Spleen (tissue), 11 donors: ENCODE measurements at regions not wholly inside any gene's neighbourhood (a gene's known extent, or its start where the extent isn't known, plus 50 kb on each side); places are given as distances from the start of the nearest gene placed in this dataset.

Source experiments
- DNase-seq: peaks from one replicate; pipeline ENCODE4 v3.0.0-alpha.2; 2020
- H3K27ac ChIP-seq, 8 donors: fragments of 200-600 bp; sonication (generic) in 7 of 8; 1 replicate in 4 of 8; 2 replicates in 4 of 8; pipeline versions ENCODE4 v1.5.0 to v1.8.0; 2016 to 2021; ENCODE audit warnings: inconsistent platforms in 4 of 8, mild to moderate bottlenecking in 4 of 8, moderate library complexity in 1 of 8
- H3K27me3 ChIP-seq, 7 donors: fragments of 200-600 bp; sonication (generic) in 6 of 7; replicated peaks in 1 of 7; 1 replicate in 4 of 7; 2 replicates in 3 of 7; pipeline versions ENCODE4 v1.5.0 to v1.8.0; 2016 to 2021; ENCODE audit warnings: inconsistent platforms in 3 of 7, mild to moderate bottlenecking in 1 of 7
- H3K36me3 ChIP-seq, 6 donors: fragments of 200-600 bp; sonication (generic) in 5 of 6; 1 replicate in 4 of 6; 2 replicates in 2 of 6; pipeline versions ENCODE4 v1.5.0 to v1.8.0; 2016 to 2021; ENCODE audit warnings: inconsistent platforms in 2 of 6
- H3K4me1 ChIP-seq, 6 donors: fragments of 200-600 bp; sonication (generic) in 5 of 6; 1 replicate in 3 of 6; 2 replicates in 3 of 6; pipeline versions ENCODE4 v1.5.0 to v1.8.0; 2016 to 2021; ENCODE audit warnings: inconsistent platforms in 3 of 6
- H3K4me3 ChIP-seq, 8 donors: fragments of 200-600 bp; sonication (generic) in 7 of 8; 1 replicate in 4 of 8; 2 replicates in 4 of 8; pipeline versions ENCODE4 v1.5.0 to v1.8.0; 2016 to 2021; ENCODE audit warnings: inconsistent platforms in 4 of 8, mild to moderate bottlenecking in 4 of 8, moderate library complexity in 2 of 8
- H3K9me3 ChIP-seq, 8 donors: fragments of 200-600 bp; sonication (generic) in 7 of 8; 1 replicate in 4 of 8; 2 replicates in 4 of 8; pipeline versions ENCODE4 v1.5.0 to v1.8.0; 2016 to 2021; ENCODE audit warnings: inconsistent platforms in 4 of 8
- POLR2A ChIP-seq, 3 donors: fragments of 450-650 bp; IDR thresholded peaks; one replicate each; pipeline ENCODE4 v1.5.1; 2017; ENCODE audit warnings: antibody characterized with exemption in 3 of 3, mild to moderate bottlenecking in 1 of 3
- POLR2AphosphoS5 ChIP-seq, 3 donors: sonication (generic); formaldehyde crosslinking; IDR thresholded peaks; one replicate each; pipeline ENCODE4 v1.5.1; 2017; ENCODE audit warnings: antibody characterized with exemption in 3 of 3
- WGBS, 5 donors: extraction: QIAGEN DNeasy Blood & Tissue Kit in 3 of 5; methylation state at CpG; one replicate each; pipeline versions ENCODE4 v1.1.5 to v1.1.7; 2013 to 2018; 5-methylcytosine and 5-hydroxymethylcytosine counted together
- intact Hi-C: fragments of 100-400 bp; cut with DNase I; formaldehyde crosslinking; loops from one replicate; pipeline ENCODE4 v1.15.0; 2023; ENCODE audit warnings: low total_unique reads
- TF ChIP-seq, protein P1 (sequence below), 11 experiments: fragments of 200-600 bp in 7 of 11; fragments of 450-650 bp in 4 of 11; sonication (generic) in 4 of 11; IDR thresholded peaks in 8 of 11; conservative IDR thresholded peaks in 3 of 11; 1 replicate in 7 of 11; 2 replicates in 4 of 11; pipeline versions ENCODE4 v1.4.0 to v1.8.0; 2016 to 2021; ENCODE audit warnings: antibody characterized with exemption in 11 of 11, inconsistent platforms in 4 of 11, mild to moderate bottlenecking in 1 of 11
- donor health status: healthy with polysubstance abuse.
- donor health status: DM: no; HTN: no; CAD: no; lungs with moderate emphysema.
- donor health status: DM: no; HTN: no; CAD: no.
- donor health status: Bipolar disorder and iron deficiency.
- donor health status: healthy.
- donor health status: DM: no; HTN: no; CAD: no.
- donor health status: DM: yes; HTN: yes; CAD: no.

DNA sequence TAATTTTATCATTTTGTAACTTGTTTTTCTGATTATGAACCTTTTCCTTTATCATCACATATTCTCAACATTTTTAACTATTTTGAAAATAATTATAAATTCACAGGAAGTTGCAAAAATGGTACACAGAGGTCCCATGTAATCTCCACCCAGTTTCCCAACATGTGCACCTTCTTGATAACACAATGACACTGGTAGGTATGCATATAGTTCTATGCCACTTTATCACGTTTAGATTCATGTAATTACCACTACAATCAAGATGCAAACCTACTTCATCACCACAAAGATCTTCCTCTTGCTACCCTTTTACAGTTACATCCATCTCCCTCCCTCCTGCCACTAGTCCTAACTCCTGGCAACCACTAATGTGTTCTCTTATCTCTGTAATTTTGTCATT is 413.9 kb downstream of the SHQ1 start:
- Histone ChIP-seq H3K4me1 (peaks cover 9 to 81% (median 54%) of the 10 kb centered on the region in 6 donors), H3K9me3 (no peaks in the 10 kb centered on the region), H3K4me3 (no peak overlapping the region), H3K27me3 (no peaks in the 10 kb centered on the region), H3K27ac (no peak overlapping the region), H3K36me3 (peaks cover 0 to 24% (median 3%) of the 10 kb centered on the region in 6 donors)
- no peak for DNase-seq
- intact Hi-C loops = no loop called here
- 31 to 50% (median 40%) methylated on average over 1 of the region's 1 CpG for WGBS, 5 donors
- TF ChIP-seq POLR2A (IDR thresholded peaks at IDR 0.05) (no peak), POLR2AphosphoS5 (IDR thresholded peaks at IDR 0.05) (no peak)
- TF ChIP-seq, protein P1, sequence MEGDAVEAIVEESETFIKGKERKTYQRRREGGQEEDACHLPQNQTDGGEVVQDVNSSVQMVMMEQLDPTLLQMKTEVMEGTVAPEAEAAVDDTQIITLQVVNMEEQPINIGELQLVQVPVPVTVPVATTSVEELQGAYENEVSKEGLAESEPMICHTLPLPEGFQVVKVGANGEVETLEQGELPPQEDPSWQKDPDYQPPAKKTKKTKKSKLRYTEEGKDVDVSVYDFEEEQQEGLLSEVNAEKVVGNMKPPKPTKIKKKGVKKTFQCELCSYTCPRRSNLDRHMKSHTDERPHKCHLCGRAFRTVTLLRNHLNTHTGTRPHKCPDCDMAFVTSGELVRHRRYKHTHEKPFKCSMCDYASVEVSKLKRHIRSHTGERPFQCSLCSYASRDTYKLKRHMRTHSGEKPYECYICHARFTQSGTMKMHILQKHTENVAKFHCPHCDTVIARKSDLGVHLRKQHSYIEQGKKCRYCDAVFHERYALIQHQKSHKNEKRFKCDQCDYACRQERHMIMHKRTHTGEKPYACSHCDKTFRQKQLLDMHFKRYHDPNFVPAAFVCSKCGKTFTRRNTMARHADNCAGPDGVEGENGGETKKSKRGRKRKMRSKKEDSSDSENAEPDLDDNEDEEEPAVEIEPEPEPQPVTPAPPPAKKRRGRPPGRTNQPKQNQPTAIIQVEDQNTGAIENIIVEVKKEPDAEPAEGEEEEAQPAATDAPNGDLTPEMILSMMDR (IDR thresholded peaks at IDR 0.05 in 8 of 11, conservative IDR thresholded peaks at IDR 0.05 in 3 of 11) = no peak

DNA sequence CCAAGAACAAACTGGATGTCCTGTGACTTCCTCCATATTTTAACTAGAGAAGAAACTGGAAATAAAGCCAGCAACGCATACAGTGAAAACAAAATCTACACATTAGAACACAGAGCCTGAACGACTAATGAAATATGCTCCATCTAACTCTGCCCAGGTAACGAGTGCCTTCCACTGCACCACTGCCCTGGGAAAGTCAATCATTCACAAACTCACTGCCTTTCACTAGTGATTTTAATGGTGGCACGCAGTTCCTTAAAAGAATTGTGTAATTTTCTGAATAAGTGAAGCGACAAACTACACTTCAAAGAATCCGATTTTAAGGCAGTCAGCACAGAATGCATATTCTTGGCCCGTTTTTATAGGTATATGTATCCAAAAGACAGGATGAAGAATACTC is 416.0 kb downstream of the SHQ1 start:
- intact Hi-C loops = no loop called here
- Histone ChIP-seq H3K27me3 (no peaks in the 10 kb centered on the region), H3K36me3 (peaks cover 0 to 11% (median 0%) of the 10 kb centered on the region in 6 donors), H3K9me3 (no peaks in the 10 kb centered on the region), H3K4me3 (no peak overlapping the region), H3K4me1 (peaks cover 18 to 81% (median 56%) of the 10 kb centered on the region in 6 donors), H3K27ac (no peak overlapping the region)
- TF ChIP-seq, protein P1 (IDR thresholded peaks at IDR 0.05 in 8 of 11, conservative IDR thresholded peaks at IDR 0.05 in 3 of 11) = no peak
- TF ChIP-seq POLR2AphosphoS5 (IDR thresholded peaks at IDR 0.05) (no peak), POLR2A (IDR thresholded peaks at IDR 0.05) (no peak)
- DNase-seq = no peak
- WGBS, 5 donors = 76 to 94% (median 83%) methylated on average over 7 of the region's 7 CpGs

DNA sequence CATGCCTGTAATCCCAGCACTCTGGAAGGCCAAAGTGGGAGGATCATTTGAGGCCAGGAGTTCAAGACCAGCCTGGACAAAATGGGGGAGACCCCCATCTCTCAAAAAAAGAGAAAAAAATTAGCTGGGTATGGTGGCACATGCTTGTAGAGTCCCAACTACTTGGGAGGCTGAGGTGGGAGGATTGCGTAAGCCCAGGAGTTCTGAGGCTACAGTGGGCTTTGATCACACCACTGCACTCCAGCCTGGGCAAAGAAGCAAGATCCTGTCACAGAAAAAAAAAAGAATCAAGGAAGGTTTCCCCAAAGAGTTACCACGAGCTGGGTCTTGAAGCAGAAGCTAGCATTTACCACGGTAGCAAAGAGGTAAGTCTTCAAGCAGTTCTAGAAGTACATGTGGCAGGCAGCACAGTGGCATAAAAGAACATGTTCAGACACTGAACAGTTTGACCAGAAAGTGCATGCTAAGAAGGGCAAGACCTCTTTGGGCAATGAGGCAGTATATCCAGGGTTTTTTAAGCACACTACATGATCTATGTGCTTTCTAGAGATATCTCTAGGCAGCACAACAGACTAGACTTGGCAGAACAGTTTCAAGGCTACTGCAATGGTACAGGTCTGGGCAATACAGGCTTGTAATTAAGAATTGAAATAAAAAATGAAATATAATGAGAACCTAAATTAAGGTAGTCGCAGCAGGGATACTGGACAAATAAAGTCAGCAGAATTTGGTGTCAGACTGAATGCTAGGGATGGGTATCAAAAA is 418.5 kb downstream of the SHQ1 start:
- no peak for TF ChIP-seq POLR2AphosphoS5 (IDR thresholded peaks at IDR 0.05)
- TF ChIP-seq POLR2A (IDR thresholded peaks at IDR 0.05) = no peak
- TF ChIP-seq, protein P1 (IDR thresholded peaks at IDR 0.05 in 8 of 11, conservative IDR thresholded peaks at IDR 0.05 in 3 of 11) = no peak
- H3K36me3 ChIP-seq = peaks cover 0 to under 1% (median 0%) of the 10 kb centered on the region in 6 donors
- intact Hi-C loops = no loop called here
- no peak overlapping the region for H3K4me3 ChIP-seq
- H3K27ac ChIP-seq = no peak overlapping the region
- H3K4me1 ChIP-seq = peaks cover 24 to 97% (median 73%) of the 10 kb centered on the region in 6 donors
- no peak for DNase-seq
- WGBS, 5 donors = 59 to 65% (median 62%) methylated on average over 4 of the region's 4 CpGs
- H3K9me3 ChIP-seq = no peaks in the 10 kb centered on the region
- no peaks in the 10 kb centered on the region for H3K27me3 ChIP-seq

DNA sequence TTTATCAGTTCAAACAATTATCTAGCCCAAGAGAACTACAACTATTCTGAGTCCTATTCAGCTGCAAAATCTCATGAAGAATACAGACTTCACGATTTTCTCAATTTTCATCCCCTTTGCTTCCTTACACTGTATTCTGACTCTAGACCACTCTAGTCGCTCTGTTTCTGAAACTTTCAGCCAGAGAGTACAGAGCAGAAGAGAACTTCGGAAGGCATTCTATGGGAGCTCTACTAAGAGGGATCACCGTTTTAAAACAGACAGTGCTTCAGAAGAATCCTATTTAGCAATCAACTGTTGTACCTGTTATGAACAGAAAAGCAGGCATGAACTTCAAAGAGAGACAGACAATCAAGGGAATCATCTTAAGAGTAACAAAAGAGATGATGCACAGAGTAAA is 419.4 kb downstream of the SHQ1 start:
- Histone ChIP-seq H3K27ac (peak overlapping the region in 1 of 8 donors; percentile 11), H3K4me1 (peaks cover 24 to 97% (median 73%) of the 10 kb centered on the region in 6 donors), H3K27me3 (no peaks in the 10 kb centered on the region), H3K9me3 (no peaks in the 10 kb centered on the region), H3K4me3 (no peak overlapping the region), H3K36me3 (no peaks in the 10 kb centered on the region)
- 56 to 73% (median 70%) methylated on average over 4 of the region's 4 CpGs for WGBS, 5 donors
- DNase-seq = no peak
- intact Hi-C loops = no loop called here
- TF ChIP-seq, protein P1 (IDR thresholded peaks at IDR 0.05 in 8 of 11, conservative IDR thresholded peaks at IDR 0.05 in 3 of 11) = no peak
- TF ChIP-seq POLR2A (IDR thresholded peaks at IDR 0.05) (no peak), POLR2AphosphoS5 (IDR thresholded peaks at IDR 0.05) (no peak)
